Nephron (organoid): ENCODE measurements at regions not wholly inside any gene's neighbourhood (a gene's known extent, or its start where the extent isn't known, plus 50 kb on each side); places are given as distances from the start of the nearest gene placed in this dataset.
A peak's percentile ranks its signal among the peaks of the same experiment; 100 is the strongest.

Experiments
- H3K27ac Mint-ChIP-seq, 3 experiments: 2 replicates each; pipeline ENCODE4 v1.8.0; 2020; ENCODE audit warnings: mixed read lengths in 3 of 3, mild to moderate bottlenecking in 2 of 3, moderate library complexity in 1 of 3
- H3K27me3 Mint-ChIP-seq: 2 replicates; pipeline ENCODE4 v1.8.0; 2021; ENCODE audit warnings: low read depth, mild to moderate bottlenecking, moderate library complexity, mixed read lengths
- H3K36me3 Mint-ChIP-seq: 2 replicates; pipeline ENCODE4 v1.8.0; 2020; ENCODE audit warnings: low read depth, mixed read lengths
- H3K4me1 Mint-ChIP-seq: 2 replicates; pipeline ENCODE4 v1.8.0; 2020; ENCODE audit warnings: mixed read lengths
- H3K4me3 Mint-ChIP-seq, 3 experiments: 2 replicates each; pipeline ENCODE4 v1.8.0; 2020; ENCODE audit warnings: mild to moderate bottlenecking in 3 of 3, mixed read lengths in 3 of 3, moderate library complexity in 2 of 3
- H3K9me3 Mint-ChIP-seq: 2 replicates; pipeline ENCODE4 v1.8.0; 2020; ENCODE audit warnings: mixed read lengths
- CTCF ChIP-seq, 3 experiments: fragments of 200-600 bp; sonication (generic); IDR thresholded peaks; one replicate each; pipeline ENCODE4 v1.5.0; 2021; ENCODE audit warnings: antibody characterized with exemption in 3 of 3; ENCODE audit not compliant: unreplicated experiment in 3 of 3

GRCh38 chr5:125659316-125660023 is 763.7 kb upstream of the GRAMD2B start:
- Mint-ChIP-seq H3K36me3 (peaks cover 9% of the 10 kb centered on the region), H3K27me3 (no peaks in the 10 kb centered on the region), H3K4me3 (no peak overlapping the region), H3K9me3 (peaks cover 7% of the 10 kb centered on the region), H3K27ac (peak overlapping the region; percentile 57 to 80 (median 75)), H3K4me1 (peaks cover 16% of the 10 kb centered on the region)
- TF ChIP-seq CTCF (IDR thresholded peaks at IDR 0.05; ENCODE audit: unreplicated experiment in 3 of 3) = no peak

- Mint-ChIP-seq H3K27me3 (no peaks in the 10 kb centered on the region), H3K27ac (peak overlapping the region; percentile 52 to 82 (median 57)), H3K4me1 (peaks cover 16% of the 10 kb centered on the region), H3K4me3 (no peak overlapping the region), H3K9me3 (peaks cover 7% of the 10 kb centered on the region), H3K36me3 (peaks cover 9% of the 10 kb centered on the region)
- no peak for TF ChIP-seq CTCF (IDR thresholded peaks at IDR 0.05; ENCODE audit: unreplicated experiment in 3 of 3)
These were observed 762.8 kb upstream of the GRAMD2B start for GRCh38 chr5:125660231-125660895.

- H3K27ac Mint-ChIP-seq = no peak overlapping the region
- peaks cover 7% of the 10 kb centered on the region for H3K9me3 Mint-ChIP-seq
- H3K4me3 Mint-ChIP-seq = no peak overlapping the region
- H3K27me3 Mint-ChIP-seq = no peaks in the 10 kb centered on the region
- H3K36me3 Mint-ChIP-seq = peaks cover 9% of the 10 kb centered on the region
- TF ChIP-seq CTCF (IDR thresholded peaks at IDR 0.05; ENCODE audit: unreplicated experiment in 3 of 3) = no peak
- H3K4me1 Mint-ChIP-seq = peaks cover 16% of the 10 kb centered on the region
These were observed 761.6 kb upstream of the GRAMD2B start for GRCh38 chr5:125661584-125661983.

- Mint-ChIP-seq H3K9me3 (no peaks in the 10 kb centered on the region), H3K27ac (peak overlapping the region in 1 of 3 experiments; percentile 59), H3K36me3 (no peaks in the 10 kb centered on the region), H3K4me3 (no peak overlapping the region), H3K27me3 (peaks cover 5% of the 10 kb centered on the region), H3K4me1 (peaks cover 5% of the 10 kb centered on the region)
- TF ChIP-seq CTCF (IDR thresholded peaks at IDR 0.05; ENCODE audit: unreplicated experiment in 3 of 3) = no peak
These were observed 754.3 kb upstream of the GRAMD2B start for GRCh38 chr5:125668884-125669283.

- Mint-ChIP-seq H3K27me3 (peaks cover 10% of the 10 kb centered on the region), H3K9me3 (peaks cover 11% of the 10 kb centered on the region), H3K27ac (peak overlapping the region in 1 of 3 experiments; percentile 34), H3K36me3 (no peaks in the 10 kb centered on the region), H3K4me3 (no peak overlapping the region), H3K4me1 (peaks cover 5% of the 10 kb centered on the region)
- no peak for TF ChIP-seq CTCF (IDR thresholded peaks at IDR 0.05; ENCODE audit: unreplicated experiment in 3 of 3)
These were observed 749.8 kb upstream of the GRAMD2B start for GRCh38 chr5:125673359-125673950.
